A549 (cell line): ENCODE measurements at regions not wholly inside any gene's neighbourhood (a gene's known extent, or its start where the extent isn't known, plus 50 kb on each side); places are given as distances from the start of the nearest gene placed in this dataset.

Experiments
- ESRRA ChIP-seq: fragments of 150-350 bp; IDR thresholded peaks from 2 replicates; pipeline ENCODE4 v1.6.1; 2014; ENCODE audit warnings: mild to moderate bottlenecking, low read length, borderline replicate concordance
- TF ChIP-seq, protein P1 (sequence below): fragments of >200 bp; sonication (Bioruptor Twin); formaldehyde crosslinking; IDR thresholded peaks from 3 replicates; pipeline ENCODE4 v1.5.1; 2016
- TF ChIP-seq, protein P2 (sequence below): IDR thresholded peaks from 2 replicates; pipeline ENCODE4 v1.6.1; 2012

DNA sequence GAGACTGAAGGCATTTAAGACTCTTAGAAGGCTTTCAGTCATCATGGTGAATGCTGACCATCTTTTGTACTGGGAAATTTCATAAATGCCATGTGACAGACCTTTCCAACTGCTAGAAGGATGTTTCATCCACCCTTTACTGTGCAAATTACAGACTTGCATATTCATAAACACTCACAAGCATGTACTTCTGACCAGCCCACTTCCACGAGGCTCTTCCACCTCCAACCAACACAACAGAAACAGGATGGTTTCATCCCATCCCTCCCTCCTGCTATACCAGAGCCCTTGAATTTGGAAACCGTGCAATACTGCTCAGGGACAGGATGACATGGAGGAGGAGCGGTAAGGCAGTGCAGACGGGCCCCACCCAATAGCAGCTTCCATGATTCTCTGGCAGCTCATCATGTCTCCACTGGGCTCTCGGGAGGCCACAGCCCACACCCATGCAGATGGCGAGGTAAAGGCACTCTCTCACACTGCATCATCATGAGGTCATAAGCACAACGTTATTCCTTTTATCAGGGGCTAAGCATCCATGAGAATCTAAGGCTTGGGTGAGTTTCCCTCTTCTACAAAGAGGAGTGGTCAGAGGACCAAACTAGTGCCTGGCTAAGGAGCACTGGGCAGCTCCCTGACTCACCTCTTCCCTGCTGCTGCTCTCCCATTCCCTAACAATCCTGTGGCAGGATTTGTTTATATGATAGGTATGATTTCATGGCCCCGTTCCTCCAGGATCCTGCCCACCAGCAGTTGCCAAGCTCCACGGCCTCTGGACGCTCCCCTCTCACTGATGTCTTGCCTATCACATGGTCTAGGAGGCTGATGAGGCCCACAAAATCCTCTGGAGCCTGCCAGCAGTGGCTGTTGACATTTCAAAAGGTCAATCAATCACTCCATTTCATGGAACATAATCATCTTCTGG is 94.4 kb upstream of the FSTL4 start:
- TF ChIP-seq, protein P1, sequence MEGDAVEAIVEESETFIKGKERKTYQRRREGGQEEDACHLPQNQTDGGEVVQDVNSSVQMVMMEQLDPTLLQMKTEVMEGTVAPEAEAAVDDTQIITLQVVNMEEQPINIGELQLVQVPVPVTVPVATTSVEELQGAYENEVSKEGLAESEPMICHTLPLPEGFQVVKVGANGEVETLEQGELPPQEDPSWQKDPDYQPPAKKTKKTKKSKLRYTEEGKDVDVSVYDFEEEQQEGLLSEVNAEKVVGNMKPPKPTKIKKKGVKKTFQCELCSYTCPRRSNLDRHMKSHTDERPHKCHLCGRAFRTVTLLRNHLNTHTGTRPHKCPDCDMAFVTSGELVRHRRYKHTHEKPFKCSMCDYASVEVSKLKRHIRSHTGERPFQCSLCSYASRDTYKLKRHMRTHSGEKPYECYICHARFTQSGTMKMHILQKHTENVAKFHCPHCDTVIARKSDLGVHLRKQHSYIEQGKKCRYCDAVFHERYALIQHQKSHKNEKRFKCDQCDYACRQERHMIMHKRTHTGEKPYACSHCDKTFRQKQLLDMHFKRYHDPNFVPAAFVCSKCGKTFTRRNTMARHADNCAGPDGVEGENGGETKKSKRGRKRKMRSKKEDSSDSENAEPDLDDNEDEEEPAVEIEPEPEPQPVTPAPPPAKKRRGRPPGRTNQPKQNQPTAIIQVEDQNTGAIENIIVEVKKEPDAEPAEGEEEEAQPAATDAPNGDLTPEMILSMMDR: no peak
- TF ChIP-seq ESRRA: no peak
- TF ChIP-seq, protein P2, sequence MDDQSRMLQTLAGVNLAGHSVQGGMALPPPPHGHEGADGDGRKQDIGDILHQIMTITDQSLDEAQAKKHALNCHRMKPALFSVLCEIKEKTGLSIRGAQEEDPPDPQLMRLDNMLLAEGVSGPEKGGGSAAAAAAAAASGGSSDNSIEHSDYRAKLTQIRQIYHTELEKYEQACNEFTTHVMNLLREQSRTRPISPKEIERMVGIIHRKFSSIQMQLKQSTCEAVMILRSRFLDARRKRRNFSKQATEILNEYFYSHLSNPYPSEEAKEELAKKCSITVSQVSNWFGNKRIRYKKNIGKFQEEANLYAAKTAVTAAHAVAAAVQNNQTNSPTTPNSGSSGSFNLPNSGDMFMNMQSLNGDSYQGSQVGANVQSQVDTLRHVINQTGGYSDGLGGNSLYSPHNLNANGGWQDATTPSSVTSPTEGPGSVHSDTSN: no peak
